PC-9 (cell line): ENCODE measurements at regions not wholly inside any gene's neighbourhood (a gene's known extent, or its start where the extent isn't known, plus 50 kb on each side); places are given as distances from the start of the nearest gene placed in this dataset.

ENCODE experiments used
- BruUV-seq: library from RNA; stranded (reverse); fragments of 400-500 nt; replicated peaks from 2 replicates; lab custom pipeline; 2021; lab: Mats Ljungman, UMichigan
- CTCF ChIA-PET: fragments of 300-600 bp; sonication (Branson Sonifier 250); formaldehyde crosslinking; loops from one replicate; lab custom pipeline; 2022; ENCODE audit warnings: antibody characterized with exemption; lab: Charles Lee
- POLR2A ChIA-PET: fragments of 300-600 bp; sonication (Branson Sonifier 250); formaldehyde crosslinking; loops from one replicate; lab custom pipeline; 2022; ENCODE audit warnings: antibody characterized with exemption; ENCODE audit not compliant: unreplicated experiment; lab: Charles Lee
- DNase-seq, 2 experiments: peaks; one replicate each; pipeline versions ENCODE4 v3.0.0 to v3.0.0-alpha.2; 2015 to 2022; ENCODE audit warnings: mixed read lengths in 1 of 2
- H2AFZ ChIP-seq: fragments of 200-600 bp; sonication (generic); 2 replicates; pipeline ENCODE4 v1.8.1; 2017; ENCODE audit warnings: antibody characterized with exemption
- H3F3A ChIP-seq: fragments of 200-600 bp; sonication (generic); 2 replicates; pipeline ENCODE4 v1.8.1; 2017; ENCODE audit warnings: antibody characterized with exemption, mild to moderate bottlenecking, low read depth; ENCODE audit not compliant: insufficient read depth
- H3K27ac ChIP-seq: fragments of 200-600 bp; sonication (generic); 2 replicates; pipeline ENCODE4 v1.6.1; 2016; ENCODE audit warnings: mixed run types
- H3K27me3 ChIP-seq: fragments of 200-600 bp; sonication (generic); 2 replicates; pipeline ENCODE4 v1.6.1; 2016; ENCODE audit warnings: low read depth, mixed run types; ENCODE audit not compliant: insufficient read depth
- H3K36me3 ChIP-seq: fragments of 200-600 bp; sonication (generic); 2 replicates; pipeline ENCODE4 v1.6.1; 2016; ENCODE audit warnings: low read depth, mixed run types
- H3K4me1 ChIP-seq: fragments of 200-600 bp; sonication (generic); replicated peaks from 2 replicates; pipeline ENCODE4 v1.6.1; 2016; ENCODE audit warnings: mixed run types; ENCODE audit not compliant: insufficient read depth
- H3K4me2 ChIP-seq: fragments of 200-600 bp; sonication (generic); 2 replicates; pipeline ENCODE4 v1.6.1; 2017; ENCODE audit warnings: mixed run types
- H3K4me3 ChIP-seq: fragments of 200-600 bp; sonication (generic); 2 replicates; pipeline ENCODE4 v1.6.1; 2016; ENCODE audit warnings: mixed run types
- H3K79me2 ChIP-seq: fragments of 200-600 bp; sonication (generic); 2 replicates; pipeline ENCODE4 v1.6.1; 2017; ENCODE audit warnings: low read depth, mixed run types
- H3K9me2 ChIP-seq: fragments of 200-600 bp; sonication (generic); 2 replicates; pipeline ENCODE4 v1.8.1; 2017; ENCODE audit warnings: mild to moderate bottlenecking; ENCODE audit not compliant: insufficient read depth
- H3K9me3 ChIP-seq: fragments of 200-600 bp; sonication (generic); 2 replicates; pipeline ENCODE4 v1.8.1; 2016; ENCODE audit warnings: low read depth; ENCODE audit not compliant: insufficient read depth
- H4K20me1 ChIP-seq: fragments of 200-600 bp; sonication (generic); 2 replicates; pipeline ENCODE4 v1.8.1; 2017; ENCODE audit not compliant: insufficient read depth
- CTCF ChIP-seq: fragments of 200-600 bp; sonication (generic); conservative IDR thresholded peaks from 2 replicates; pipeline ENCODE4 v1.6.1; 2017; ENCODE audit warnings: mixed run types, antibody characterized with exemption, mild to moderate bottlenecking, moderate library complexity
- EZH2 ChIP-seq: fragments of 200-600 bp; sonication (generic); IDR thresholded peaks from 2 replicates; pipeline ENCODE4 v1.8.0; 2017; ENCODE audit warnings: antibody characterized with exemption, low read depth
- intact Hi-C: fragments of 100-400 bp; cut with micrococcal nuclease; formaldehyde crosslinking; loops from one replicate; pipeline ENCODE4 v1.10.0; 2022; ENCODE audit not compliant: unreplicated experiment

- Histone ChIP-seq H3K27ac (no peak overlapping the region), H3K9me2 (no peaks in the 10 kb centered on the region), H3K4me1 (no peaks in the 10 kb centered on the region), H3F3A (no peaks in the 10 kb centered on the region), H3K36me3 (no peaks in the 10 kb centered on the region), H3K27me3 (peaks cover 99% of the 10 kb centered on the region), H3K4me2 (no peak overlapping the region), H2AFZ (no peak overlapping the region), H3K4me3 (no peak overlapping the region), H3K79me2 (no peaks in the 10 kb centered on the region), H4K20me1 (peaks cover 3% of the 10 kb centered on the region; the same call in 1 of the 2 replicates), H3K9me3 (peaks cover 6% of the 10 kb centered on the region; the same call in 1 of the 2 replicates)
- intact Hi-C loops = loop anchor here (5.0 kb wide), 1 partner anchor 173 kb away; no protein-coding TSS in a partner anchor
- CTCF ChIA-PET = no interaction called here
- POLR2A ChIA-PET = no interaction called here
- DNase-seq = no peak
- TF ChIP-seq CTCF = peak; percentile 62
- no peak for TF ChIP-seq EZH2
- no TSS peak for BruUV-seq
These were observed 222.9 kb downstream of the BRD1 start for GRCh38 chr22:49604732-49605302.

- BruUV-seq = no TSS peak
These were observed 224.7 kb downstream of the BRD1 start for GRCh38 chr22:49603016-49603415.

GRCh38 chr22:49602481-49602880 is 225.2 kb downstream of the BRD1 start:
- Histone ChIP-seq H4K20me1 (peaks cover 3% of the 10 kb centered on the region; the same call in 1 of the 2 replicates), H3K27ac (no peak overlapping the region), H3K9me2 (no peaks in the 10 kb centered on the region), H3K36me3 (no peaks in the 10 kb centered on the region), H3K9me3 (peaks cover 6% of the 10 kb centered on the region; the same call in 1 of the 2 replicates), H2AFZ (no peak overlapping the region), H3K79me2 (no peaks in the 10 kb centered on the region), H3K27me3 (peaks cover 91% of the 10 kb centered on the region), H3K4me1 (no peaks in the 10 kb centered on the region), H3K4me2 (no peak overlapping the region), H3K4me3 (no peak overlapping the region), H3F3A (no peaks in the 10 kb centered on the region)
- CTCF ChIA-PET = no interaction called here
- TF ChIP-seq EZH2 = no peak
- TF ChIP-seq CTCF = no peak
- DNase-seq = no peak
- no TSS peak for BruUV-seq
- POLR2A ChIA-PET = no interaction called here
- intact Hi-C loops = loop anchor here (5.0 kb wide), 1 partner anchor 170 kb away; no protein-coding TSS in a partner anchor

More at GRCh38 chr22:49603016-49603415, 224.7 kb downstream of the BRD1 start:
- TF ChIP-seq EZH2 = no peak
- TF ChIP-seq CTCF = no peak
- CTCF ChIA-PET = no interaction called here
- DNase-seq = no peak
- H3K27ac ChIP-seq = no peak overlapping the region
- H3K36me3 ChIP-seq = no peaks in the 10 kb centered on the region
- intact Hi-C loops = loop anchor here (5.0 kb wide), 1 partner anchor 171 kb away; no protein-coding TSS in a partner anchor
- no peak overlapping the region for H2AFZ ChIP-seq
- H3K4me1 ChIP-seq = no peaks in the 10 kb centered on the region
- H3K4me2 ChIP-seq = no peak overlapping the region
- peaks cover 3% of the 10 kb centered on the region; the same call in 1 of the 2 replicates for H4K20me1 ChIP-seq
- H3K9me2 ChIP-seq = no peaks in the 10 kb centered on the region
- peaks cover 97% of the 10 kb centered on the region for H3K27me3 ChIP-seq
- H3K79me2 ChIP-seq = no peaks in the 10 kb centered on the region
- POLR2A ChIA-PET = no interaction called here
- H3K9me3 ChIP-seq = peaks cover 6% of the 10 kb centered on the region; the same call in 1 of the 2 replicates
- no peaks in the 10 kb centered on the region for H3F3A ChIP-seq
- no peak overlapping the region for H3K4me3 ChIP-seq
